ENCODE measurements at regions not wholly inside any gene's neighbourhood (a gene's known extent, or its start where the extent isn't known, plus 50 kb on each side); places are given as distances from the start of the nearest gene placed in this dataset.

- TF ChIP-seq ZNF462 (CRISPR knock-in tag; IDR thresholded peaks at IDR 0.05) = no peak
- no peak for TF ChIP-seq EZH2phosphoT487 (IDR thresholded peaks at IDR 0.05; ENCODE audit: unreplicated experiment)
- no peak for TF ChIP-seq STAT1 (IDR thresholded peaks at IDR 0.05; ENCODE audit: unreplicated experiment)
Observed at GRCh38 chr16:73459586-73459985, 411.7 kb upstream of the ZFHX3 start (continued).

GRCh38 chr16:73457851-73458250, 409.9 kb upstream of the ZFHX3 start:
- Mint-ChIP-seq H3K4me3 (no peak overlapping the region), H3K36me3 (ENCODE audit: low read depth) (peaks cover 11% of the 10 kb centered on the region; the same call in 2 of the 3 replicates), H3K4me1 (peaks cover 19% of the 10 kb centered on the region), H3K9me3 (peaks cover 24% of the 10 kb centered on the region), H3K27me3 (ENCODE audit: insufficient read depth, low read depth, poor library complexity) (peaks cover 7% of the 10 kb centered on the region), H3K27ac (no peak overlapping the region)
- Histone ChIP-seq H3F3A (replicated peaks; ENCODE audit: low read depth) (no peaks in the 10 kb centered on the region), H3K4me1 (ENCODE audit: insufficient read depth) (peaks cover 31% of the 10 kb centered on the region), H3K27me3 (ENCODE audit: insufficient read depth) (no peaks in the 10 kb centered on the region), H2AFZ (no peak overlapping the region), H3K36me3 (ENCODE audit: insufficient read depth) (no peaks in the 10 kb centered on the region), H3K79me2 (replicated peaks; ENCODE audit: insufficient read depth) (no peaks in the 10 kb centered on the region), H3K27ac (ENCODE audit: low read depth) (no peak overlapping the region), H3K9me2 (ENCODE audit: insufficient read depth) (peaks cover 16% of the 10 kb centered on the region), H3K4me3 (no peak overlapping the region), H3K4me2 (no peak overlapping the region), H4K20me1 (replicated peaks; ENCODE audit: insufficient read depth) (no peaks in the 10 kb centered on the region)
- DNase-seq (ENCODE audit: low spot score) (no peak), ATAC-seq (no peak)
- TF ChIP-seq EZH2 (IDR thresholded peaks at IDR 0.05; ENCODE audit: low read depth, unreplicated experiment) = no peak
- no peak for TF ChIP-seq ZNF462 (CRISPR knock-in tag; IDR thresholded peaks at IDR 0.05)
- no peak for TF ChIP-seq REST (IDR thresholded peaks at IDR 0.05; ENCODE audit: unreplicated experiment)
